ENCODE measurements at regions not wholly inside any gene's neighbourhood (a gene's known extent, or its start where the extent isn't known, plus 50 kb on each side); places are given as distances from the start of the nearest gene placed in this dataset.
"Not testable (repeated sequence)": the region's sequence is repeated elsewhere in the genome, so short reads cannot be mapped to it uniquely, and the experiment has no call there.

GRCh38 chr12:83515306-83516026 lies 828.8 kb downstream of the TMTC2 start:
- no peak for DNase-seq

- DNase-seq = no peak
These were observed 827.7 kb downstream of the TMTC2 start for GRCh38 chr12:83514372-83514771.

GRCh38 chr12:83506841-83507240 lies 820.1 kb downstream of the TMTC2 start:
- no peak for DNase-seq

GRCh38 chr12:83505586-83505985 lies 818.9 kb downstream of the TMTC2 start:
- DNase-seq = no peak

- not testable (repeated sequence) for DNase-seq
These were observed 813.2 kb downstream of the TMTC2 start for GRCh38 chr12:83499894-83500293.

- DNase-seq = no peak
These were observed 791.0 kb downstream of the TMTC2 start for GRCh38 chr12:83477696-83478095.

GRCh38 chr12:83476695-83477690 lies 790.3 kb downstream of the TMTC2 start:
- no peak for DNase-seq

- DNase-seq = no peak
These were observed 789.3 kb downstream of the TMTC2 start for GRCh38 chr12:83476006-83476405.

GRCh38 chr12:83474369-83474768 lies 787.7 kb downstream of the TMTC2 start:
- no peak for DNase-seq

GRCh38 chr12:83473408-83474095 lies 786.8 kb downstream of the TMTC2 start:
- DNase-seq = no peak

- no peak for DNase-seq
These were observed 786.1 kb downstream of the TMTC2 start for GRCh38 chr12:83472772-83473171.

- no peak for DNase-seq
These were observed 785.6 kb downstream of the TMTC2 start for GRCh38 chr12:83472350-83472749.

GRCh38 chr12:83471341-83471740 lies 784.6 kb downstream of the TMTC2 start:
- no peak for DNase-seq

GRCh38 chr12:83470749-83471148 lies 784.0 kb downstream of the TMTC2 start:
- DNase-seq = no peak

- DNase-seq = no peak
These were observed 782.5 kb downstream of the TMTC2 start for GRCh38 chr12:83468988-83469908.

GRCh38 chr12:83465632-83466031 lies 778.9 kb downstream of the TMTC2 start:
- DNase-seq = no peak

GRCh38 chr12:83462419-83462818 lies 775.7 kb downstream of the TMTC2 start:
- DNase-seq = no peak

GRCh38 chr12:83461336-83461935 lies 774.7 kb downstream of the TMTC2 start:
- DNase-seq = no peak

GRCh38 chr12:83451189-83451588 lies 764.5 kb downstream of the TMTC2 start:
- no peak for DNase-seq

GRCh38 chr12:83434600-83434999 lies 747.9 kb downstream of the TMTC2 start:
- no peak for DNase-seq

GRCh38 chr12:83432176-83432719 lies 745.5 kb downstream of the TMTC2 start:
- DNase-seq = no peak
